GM23338 (cell line): ENCODE measurements at regions not wholly inside any gene's neighbourhood (a gene's known extent, or its start where the extent isn't known, plus 50 kb on each side); places are given as distances from the start of the nearest gene placed in this dataset.
"Not testable (repeated sequence)": the region's sequence is repeated elsewhere in the genome, so short reads cannot be mapped to it uniquely, and the experiment has no call there.

Experiments
- EZH2 ChIP-seq: fragments of 200-600 bp; sonication (generic); IDR thresholded peaks from one replicate; pipeline ENCODE4 v1.8.0; 2017; ENCODE audit warnings: antibody characterized with exemption, mild to moderate bottlenecking, low read depth; ENCODE audit not compliant: unreplicated experiment
- POLR2AphosphoS5 ChIP-seq: IDR thresholded peaks from 2 replicates; pipeline ENCODE4 v1.6.1; 2016; ENCODE audit warnings: antibody characterized with exemption, low read depth
- TF ChIP-seq, protein P1 (sequence below), 2 experiments: fragments of 200-600 bp in 1 of 2; sonication (generic) in 1 of 2; conservative IDR thresholded peaks; 2 replicates each; pipeline versions ENCODE4 v1.5.1 to v1.6.1; 2016 to 2017; ENCODE audit warnings: antibody characterized with exemption in 2 of 2, low read depth in 2 of 2, mild to moderate bottlenecking in 2 of 2, moderate library complexity in 1 of 2

DNA sequence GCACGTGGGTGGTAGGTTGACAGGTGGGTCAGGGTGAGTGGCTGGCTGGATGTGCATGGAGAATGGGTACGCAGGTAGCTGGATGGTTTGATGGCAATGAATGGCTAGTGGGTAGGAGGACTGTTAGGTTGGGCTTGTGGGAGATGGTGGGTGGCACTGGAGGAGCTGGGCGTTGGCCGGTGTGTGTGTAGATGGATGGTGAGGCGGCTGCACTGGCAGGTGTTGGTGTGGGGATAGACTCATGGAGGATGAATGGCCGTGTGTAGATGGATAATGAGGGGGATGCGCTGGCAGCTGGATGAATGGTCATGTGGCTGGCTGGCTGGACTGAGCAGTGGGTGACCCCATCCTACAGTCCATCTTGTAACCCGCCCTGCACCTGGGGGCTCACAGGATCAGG lies 95.2 kb upstream of the LRPAP1 start:
- TF ChIP-seq EZH2, POLR2AphosphoS5: not testable (repeated sequence)
- TF ChIP-seq, protein P1, sequence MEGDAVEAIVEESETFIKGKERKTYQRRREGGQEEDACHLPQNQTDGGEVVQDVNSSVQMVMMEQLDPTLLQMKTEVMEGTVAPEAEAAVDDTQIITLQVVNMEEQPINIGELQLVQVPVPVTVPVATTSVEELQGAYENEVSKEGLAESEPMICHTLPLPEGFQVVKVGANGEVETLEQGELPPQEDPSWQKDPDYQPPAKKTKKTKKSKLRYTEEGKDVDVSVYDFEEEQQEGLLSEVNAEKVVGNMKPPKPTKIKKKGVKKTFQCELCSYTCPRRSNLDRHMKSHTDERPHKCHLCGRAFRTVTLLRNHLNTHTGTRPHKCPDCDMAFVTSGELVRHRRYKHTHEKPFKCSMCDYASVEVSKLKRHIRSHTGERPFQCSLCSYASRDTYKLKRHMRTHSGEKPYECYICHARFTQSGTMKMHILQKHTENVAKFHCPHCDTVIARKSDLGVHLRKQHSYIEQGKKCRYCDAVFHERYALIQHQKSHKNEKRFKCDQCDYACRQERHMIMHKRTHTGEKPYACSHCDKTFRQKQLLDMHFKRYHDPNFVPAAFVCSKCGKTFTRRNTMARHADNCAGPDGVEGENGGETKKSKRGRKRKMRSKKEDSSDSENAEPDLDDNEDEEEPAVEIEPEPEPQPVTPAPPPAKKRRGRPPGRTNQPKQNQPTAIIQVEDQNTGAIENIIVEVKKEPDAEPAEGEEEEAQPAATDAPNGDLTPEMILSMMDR (conservative IDR thresholded peaks at IDR 0.05; ENCODE audit: low read depth in 2 of 2) = not testable (repeated sequence)
